Tibial nerve (tissue), 4 donors: ENCODE measurements at regions not wholly inside any gene's neighbourhood (a gene's known extent, or its start where the extent isn't known, plus 50 kb on each side); places are given as distances from the start of the nearest gene placed in this dataset.

Experiments
- EP300 ChIP-seq, 2 donors: sonication (generic); formaldehyde crosslinking; IDR thresholded peaks; one replicate each; pipeline ENCODE4 v1.6.1; 2017; ENCODE audit warnings: antibody characterized with exemption in 2 of 2, mild to moderate bottlenecking in 1 of 2
- POLR2A ChIP-seq, 2 donors: fragments of 450-650 bp; IDR thresholded peaks; one replicate each; pipeline ENCODE4 v1.6.1; 2017; ENCODE audit warnings: antibody characterized with exemption in 2 of 2, mild to moderate bottlenecking in 2 of 2, moderate library complexity in 2 of 2
- TF ChIP-seq, protein P1 (sequence below), 5 experiments: fragments of 200-600 bp in 3 of 5; fragments of 450-650 bp in 2 of 5; sonication (generic) in 3 of 5; IDR thresholded peaks; one replicate each; pipeline ENCODE4 v1.5.1; 2016 to 2019; ENCODE audit warnings: antibody characterized with exemption in 5 of 5, mild to moderate bottlenecking in 3 of 5, moderate library complexity in 2 of 5

DNA sequence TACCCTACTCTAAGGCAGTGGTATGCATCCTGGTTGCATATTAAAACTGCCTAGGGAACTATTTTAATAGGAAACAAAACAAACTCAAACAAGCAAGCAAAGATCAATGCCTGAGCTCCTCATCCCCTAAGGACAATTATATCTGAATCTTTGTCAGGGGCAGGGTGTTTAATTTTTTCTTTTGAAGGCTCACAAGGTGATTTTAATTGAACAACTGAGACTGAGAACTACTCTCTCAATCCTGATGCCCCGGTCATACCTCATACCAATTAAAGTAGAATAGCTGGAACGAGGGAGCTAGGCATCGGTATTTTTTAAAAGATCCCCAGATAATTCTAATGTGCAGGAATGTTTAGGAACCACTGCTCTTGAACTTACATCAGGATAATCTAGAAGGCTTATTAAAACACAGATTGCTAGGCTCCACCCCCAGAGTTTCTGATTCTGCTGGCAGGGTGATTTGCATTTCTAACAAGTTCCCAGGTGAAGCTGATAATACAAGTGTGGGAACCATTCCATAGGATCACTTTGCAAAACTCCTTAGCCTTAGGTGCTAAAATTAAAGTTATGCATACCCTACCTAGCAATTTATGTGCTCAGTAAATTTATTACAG lies 416.5 kb downstream of the GUCY1A2 start:
- TF ChIP-seq, protein P1, sequence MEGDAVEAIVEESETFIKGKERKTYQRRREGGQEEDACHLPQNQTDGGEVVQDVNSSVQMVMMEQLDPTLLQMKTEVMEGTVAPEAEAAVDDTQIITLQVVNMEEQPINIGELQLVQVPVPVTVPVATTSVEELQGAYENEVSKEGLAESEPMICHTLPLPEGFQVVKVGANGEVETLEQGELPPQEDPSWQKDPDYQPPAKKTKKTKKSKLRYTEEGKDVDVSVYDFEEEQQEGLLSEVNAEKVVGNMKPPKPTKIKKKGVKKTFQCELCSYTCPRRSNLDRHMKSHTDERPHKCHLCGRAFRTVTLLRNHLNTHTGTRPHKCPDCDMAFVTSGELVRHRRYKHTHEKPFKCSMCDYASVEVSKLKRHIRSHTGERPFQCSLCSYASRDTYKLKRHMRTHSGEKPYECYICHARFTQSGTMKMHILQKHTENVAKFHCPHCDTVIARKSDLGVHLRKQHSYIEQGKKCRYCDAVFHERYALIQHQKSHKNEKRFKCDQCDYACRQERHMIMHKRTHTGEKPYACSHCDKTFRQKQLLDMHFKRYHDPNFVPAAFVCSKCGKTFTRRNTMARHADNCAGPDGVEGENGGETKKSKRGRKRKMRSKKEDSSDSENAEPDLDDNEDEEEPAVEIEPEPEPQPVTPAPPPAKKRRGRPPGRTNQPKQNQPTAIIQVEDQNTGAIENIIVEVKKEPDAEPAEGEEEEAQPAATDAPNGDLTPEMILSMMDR (IDR thresholded peaks at IDR 0.05) = no peak
- TF ChIP-seq POLR2A (IDR thresholded peaks at IDR 0.05) (no peak), EP300 (IDR thresholded peaks at IDR 0.05) (no peak)
